Mucosa of descending colon (tissue), 3 donors: ENCODE measurements at regions not wholly inside any gene's neighbourhood (a gene's known extent, or its start where the extent isn't known, plus 50 kb on each side); places are given as distances from the start of the nearest gene placed in this dataset.

Experiments used
- ATAC-seq: fragments of 200-7000 bp; cut with Tn5 transposase; one replicate; pipeline ENCODE4 v1.9.1; 2020; ENCODE audit warnings: mild to moderate bottlenecking, moderate library complexity
- DNase-seq, 3 donors: peaks; one replicate each; pipeline ENCODE4 v3.0.0-alpha.2; 2020
- H3K36me3 ChIP-seq: fragments of 200-600 bp; one replicate; pipeline ENCODE4 v1.8.0; 2021; ENCODE audit warnings: low read depth, mild to moderate bottlenecking
- H3K4me1 ChIP-seq: fragments of 200-600 bp; one replicate; pipeline ENCODE4 v1.8.0; 2021; ENCODE audit warnings: low read depth, mild to moderate bottlenecking
- H3K4me3 ChIP-seq: fragments of 200-600 bp; one replicate; pipeline ENCODE4 v1.8.0; 2021; ENCODE audit warnings: mild to moderate bottlenecking
- H3K9me3 ChIP-seq: fragments of 200-600 bp; one replicate; pipeline ENCODE4 v1.8.0; 2021; ENCODE audit warnings: mild to moderate bottlenecking
- intact Hi-C, 2 donors: fragments of 100-400 bp; cut with DNase I in 1 of 2; cut with micrococcal nuclease in 1 of 2; formaldehyde crosslinking; loops; one replicate each; pipeline versions ENCODE4 v1.11.0 to v1.11.1; 2022; cut with DNase I, micrococcal nuclease
- TF ChIP-seq, protein P1 (sequence below): fragments of 200-600 bp; IDR thresholded peaks from one replicate; pipeline ENCODE4 v1.8.0; 2022; ENCODE audit warnings: antibody characterized with exemption, mild to moderate bottlenecking
- donor health status: DM: no; HTN: no; CAD: no; lungs with moderate emphysema.
- donor health status: DM: no; HTN: no; CAD: no.
- donor health status: DM: no; HTN: yes; CAD: no.

DNA sequence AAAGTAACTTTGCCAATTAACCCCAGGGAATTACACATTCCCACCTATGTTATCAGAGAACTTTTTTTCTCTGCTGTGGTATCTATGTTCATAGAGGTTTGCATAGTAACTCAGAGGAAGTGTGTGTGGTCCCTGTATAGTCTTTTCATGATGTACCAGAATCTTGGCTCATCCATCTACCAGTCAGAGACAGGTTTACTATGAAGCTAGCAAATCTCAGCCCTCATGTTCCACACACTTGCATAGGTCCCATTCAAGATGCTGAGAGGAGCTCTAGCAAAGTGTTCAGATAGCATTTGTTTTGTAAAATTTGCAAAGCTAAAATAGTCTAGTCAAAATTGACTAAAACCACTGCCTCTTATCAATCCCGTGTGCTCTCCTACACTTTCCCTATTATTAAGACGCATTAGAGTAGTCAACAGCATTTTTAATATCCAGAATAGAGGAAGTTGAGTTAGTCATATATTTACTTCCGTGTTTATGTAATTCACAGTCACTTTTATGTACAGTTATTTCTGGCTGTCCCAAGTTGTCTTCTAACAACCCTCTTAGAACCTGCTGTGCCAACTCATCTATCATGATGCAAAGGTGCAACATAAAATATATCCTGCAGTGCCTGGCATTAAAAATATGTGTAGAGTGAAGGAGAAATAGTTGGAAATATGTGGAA is 184.2 kb downstream of the FAM76B start:
- Histone ChIP-seq H3K4me1 (no peaks in the 10 kb centered on the region), H3K9me3 (no peaks in the 10 kb centered on the region), H3K4me3 (no peak overlapping the region), H3K36me3 (no peaks in the 10 kb centered on the region)
- intact Hi-C loops: no loop called here
- TF ChIP-seq, protein P1, sequence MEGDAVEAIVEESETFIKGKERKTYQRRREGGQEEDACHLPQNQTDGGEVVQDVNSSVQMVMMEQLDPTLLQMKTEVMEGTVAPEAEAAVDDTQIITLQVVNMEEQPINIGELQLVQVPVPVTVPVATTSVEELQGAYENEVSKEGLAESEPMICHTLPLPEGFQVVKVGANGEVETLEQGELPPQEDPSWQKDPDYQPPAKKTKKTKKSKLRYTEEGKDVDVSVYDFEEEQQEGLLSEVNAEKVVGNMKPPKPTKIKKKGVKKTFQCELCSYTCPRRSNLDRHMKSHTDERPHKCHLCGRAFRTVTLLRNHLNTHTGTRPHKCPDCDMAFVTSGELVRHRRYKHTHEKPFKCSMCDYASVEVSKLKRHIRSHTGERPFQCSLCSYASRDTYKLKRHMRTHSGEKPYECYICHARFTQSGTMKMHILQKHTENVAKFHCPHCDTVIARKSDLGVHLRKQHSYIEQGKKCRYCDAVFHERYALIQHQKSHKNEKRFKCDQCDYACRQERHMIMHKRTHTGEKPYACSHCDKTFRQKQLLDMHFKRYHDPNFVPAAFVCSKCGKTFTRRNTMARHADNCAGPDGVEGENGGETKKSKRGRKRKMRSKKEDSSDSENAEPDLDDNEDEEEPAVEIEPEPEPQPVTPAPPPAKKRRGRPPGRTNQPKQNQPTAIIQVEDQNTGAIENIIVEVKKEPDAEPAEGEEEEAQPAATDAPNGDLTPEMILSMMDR: no peak
- ATAC-seq (no peak), DNase-seq (no peak)

DNA sequence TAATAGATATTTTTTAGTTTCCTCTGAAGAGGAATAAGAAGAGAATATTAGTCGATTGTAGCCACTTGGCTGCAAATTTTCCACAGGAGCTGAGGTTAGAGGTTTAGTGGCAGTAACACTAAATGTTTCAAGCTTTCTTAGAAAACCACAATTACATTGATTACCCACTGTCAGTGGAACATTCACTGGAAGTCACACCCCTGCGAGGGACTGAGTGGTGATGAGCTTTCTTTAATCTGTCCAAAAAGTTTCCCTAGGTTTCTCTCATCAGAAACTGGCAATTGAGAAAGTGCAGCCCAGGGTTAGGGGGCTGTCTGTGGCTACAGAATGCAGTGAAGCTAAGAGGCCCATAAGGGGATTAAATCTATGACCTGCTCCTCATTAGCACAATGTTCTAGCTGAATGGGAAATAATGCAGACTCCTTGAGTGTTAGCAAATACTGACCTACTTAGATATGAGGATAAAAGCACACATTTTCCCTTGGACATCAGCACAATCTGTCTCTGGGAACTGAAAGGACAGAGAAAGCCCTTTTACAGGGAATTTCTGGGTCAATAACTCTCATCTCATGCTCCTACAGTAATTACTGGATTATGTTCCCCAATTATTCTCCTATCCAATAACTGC is 189.5 kb downstream of the FAM76B start:
- intact Hi-C loops: no loop called here
- Histone ChIP-seq H3K4me3 (no peak overlapping the region), H3K36me3 (no peaks in the 10 kb centered on the region), H3K4me1 (no peaks in the 10 kb centered on the region), H3K9me3 (no peaks in the 10 kb centered on the region)
- DNase-seq: no peak
- ATAC-seq: no peak
- TF ChIP-seq, protein P1: no peak

DNA sequence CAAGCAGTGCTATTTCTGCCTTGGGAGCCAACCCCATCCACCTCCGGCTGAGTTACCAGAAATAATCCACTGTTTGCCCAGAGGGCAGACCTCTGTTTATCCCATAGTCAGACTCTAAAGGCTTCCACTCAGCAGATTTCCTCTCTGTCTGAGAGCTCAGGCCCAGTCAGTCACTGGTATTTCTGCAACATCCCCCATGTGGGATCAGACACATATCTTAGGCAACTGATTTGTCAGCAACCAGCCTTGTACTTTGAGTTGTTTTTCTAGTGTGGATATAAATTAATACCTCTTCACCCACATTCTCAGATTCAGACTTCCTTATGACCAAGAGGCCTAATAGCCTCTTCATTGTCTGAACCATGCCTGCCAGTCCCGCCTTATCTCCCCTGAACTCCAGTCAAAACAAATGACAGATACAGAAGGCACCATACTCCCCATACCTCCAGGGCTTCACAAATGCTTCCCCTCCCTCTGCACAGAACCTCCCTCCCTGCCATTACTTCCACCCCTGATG is 193.6 kb downstream of the FAM76B start:
- no peak for DNase-seq
- ATAC-seq: no peak
- no peaks in the 10 kb centered on the region for H3K9me3 ChIP-seq
- TF ChIP-seq, protein P1: no peak
- H3K4me1 ChIP-seq: no peaks in the 10 kb centered on the region
- H3K4me3 ChIP-seq: no peak overlapping the region
- intact Hi-C loops: no loop called here
- H3K36me3 ChIP-seq: no peaks in the 10 kb centered on the region

DNA sequence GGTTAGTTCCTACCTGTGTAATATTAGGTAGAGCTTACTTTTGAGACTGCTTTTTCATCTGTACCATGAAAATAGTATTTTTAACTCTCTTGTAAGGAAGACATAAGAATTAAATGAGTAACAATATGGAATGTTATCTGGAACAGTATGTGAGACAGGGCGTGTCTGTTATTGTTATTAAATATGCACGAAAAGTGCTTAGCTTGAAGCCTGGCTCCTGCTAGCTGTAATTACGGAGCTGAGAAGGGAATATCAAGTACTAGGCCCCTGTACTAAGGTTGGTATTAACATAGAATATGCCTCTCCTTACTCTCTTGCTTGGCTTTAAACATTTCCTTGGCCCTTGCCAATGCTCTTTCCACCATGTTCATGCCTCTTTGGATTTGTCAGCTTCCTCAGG is 194.0 kb downstream of the FAM76B start:
- intact Hi-C loops: no loop called here
- TF ChIP-seq, protein P1: no peak

DNA sequence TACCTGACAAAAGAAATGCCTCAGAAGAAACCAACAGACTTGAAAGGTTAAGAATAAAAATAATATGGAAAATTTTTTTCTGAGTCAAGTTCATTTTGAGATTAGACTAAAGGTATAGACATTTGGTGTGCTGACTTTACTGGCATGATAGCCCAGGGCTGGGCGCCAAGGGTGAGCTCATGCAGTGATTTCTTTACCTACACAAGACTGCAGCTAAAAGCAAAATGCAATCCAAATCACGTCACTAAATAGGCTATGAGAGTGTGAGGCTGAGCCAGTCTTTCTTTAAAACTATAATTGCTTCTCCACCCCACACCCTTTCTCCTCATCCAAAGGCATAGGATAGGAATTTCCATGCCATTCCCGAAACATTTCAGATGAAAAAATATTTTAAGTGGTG is 196.5 kb downstream of the FAM76B start:
- TF ChIP-seq, protein P1: no peak
- Histone ChIP-seq H3K36me3 (no peaks in the 10 kb centered on the region), H3K4me1 (no peaks in the 10 kb centered on the region), H3K9me3 (no peaks in the 10 kb centered on the region), H3K4me3 (no peak overlapping the region)
- ATAC-seq (no peak), DNase-seq (no peak)
- intact Hi-C loops: no loop called here

More for the DNA sequence above, 194.0 kb downstream of the FAM76B start:
- H3K4me3 ChIP-seq: no peak overlapping the region
- no peaks in the 10 kb centered on the region for H3K4me1 ChIP-seq
- no peaks in the 10 kb centered on the region for H3K36me3 ChIP-seq
- no peak for DNase-seq
- ATAC-seq: no peak
- no peaks in the 10 kb centered on the region for H3K9me3 ChIP-seq
